Astrocyte of the cerebellum (primary cell): ENCODE measurements at regions not wholly inside any gene's neighbourhood (a gene's known extent, or its start where the extent isn't known, plus 50 kb on each side); places are given as distances from the start of the nearest gene placed in this dataset.
A peak's percentile ranks its signal among the peaks of the same experiment; 100 is the strongest.

ENCODE experiments used
- DNase-seq: peaks from one replicate; pipeline ENCODE4 v3.0.0-alpha.2; 2011; ENCODE audit warnings: low read depth
- H3K4me3 ChIP-seq: 2 replicates; pipeline ENCODE4 v1.5.1; 2011; ENCODE audit warnings: mild to moderate bottlenecking, low read depth, low read length, moderate library complexity
- CTCF ChIP-seq: IDR thresholded peaks from 2 replicates; pipeline ENCODE4 v1.5.1; 2012; ENCODE audit warnings: low read length, low read depth, moderate library complexity, mild to moderate bottlenecking; ENCODE audit errors: missing control alignments
- in situ Hi-C: cut with HindIII; loops from 2 replicates; pipeline ENCODE4 v1.10.0; 2017; ENCODE audit warnings: low sequenced_read_pairs

GRCh38 chr16:64065523-64065922, 1056.3 kb downstream of the CDH11 start:
- DNase-seq = no peak
- in situ Hi-C loops = no loop called here
- TF ChIP-seq CTCF = no peak
- H3K4me3 ChIP-seq = no peak overlapping the region

GRCh38 chr16:64061621-64062020, 1060.2 kb downstream of the CDH11 start:
- no peak for TF ChIP-seq CTCF
- H3K4me3 ChIP-seq = no peak overlapping the region
- DNase-seq = no peak
- in situ Hi-C loops = no loop called here

GRCh38 chr16:64060631-64061030, 1061.2 kb downstream of the CDH11 start:
- TF ChIP-seq CTCF = no peak

GRCh38 chr16:64058685-64059084, 1063.2 kb downstream of the CDH11 start:
- H3K4me3 ChIP-seq = no peak overlapping the region
- in situ Hi-C loops = no loop called here
- TF ChIP-seq CTCF = no peak
- DNase-seq = no peak

More at GRCh38 chr16:64060631-64061030, 1061.2 kb downstream of the CDH11 start:
- in situ Hi-C loops = no loop called here
- no peak for DNase-seq
- no peak overlapping the region for H3K4me3 ChIP-seq

- in situ Hi-C loops = no loop called here
- peak; percentile 1 for DNase-seq
- TF ChIP-seq CTCF = peak; percentile 23
- H3K4me3 ChIP-seq = no peak overlapping the region
These were observed 1070.0 kb downstream of the CDH11 start for GRCh38 chr16:64051824-64052223.

- no peak for TF ChIP-seq CTCF
- DNase-seq = no peak
- in situ Hi-C loops = no loop called here
- H3K4me3 ChIP-seq = no peak overlapping the region
These were observed 1074.0 kb downstream of the CDH11 start for GRCh38 chr16:64047878-64048277.

- in situ Hi-C loops = no loop called here
- no peak for DNase-seq
- TF ChIP-seq CTCF = no peak
- H3K4me3 ChIP-seq = no peak overlapping the region
These were observed 1074.7 kb downstream of the CDH11 start for GRCh38 chr16:64047207-64047606.
